HT1080 (cell line): ENCODE measurements at regions not wholly inside any gene's neighbourhood (a gene's known extent, or its start where the extent isn't known, plus 50 kb on each side); places are given as distances from the start of the nearest gene placed in this dataset.
A peak's percentile ranks its signal among the peaks of the same experiment; 100 is the strongest.

ENCODE experiments used
- DNase-seq: peaks from one replicate; pipeline ENCODE4 v3.0.0-alpha.2; 2015; ENCODE audit warnings: low read depth

DNA sequence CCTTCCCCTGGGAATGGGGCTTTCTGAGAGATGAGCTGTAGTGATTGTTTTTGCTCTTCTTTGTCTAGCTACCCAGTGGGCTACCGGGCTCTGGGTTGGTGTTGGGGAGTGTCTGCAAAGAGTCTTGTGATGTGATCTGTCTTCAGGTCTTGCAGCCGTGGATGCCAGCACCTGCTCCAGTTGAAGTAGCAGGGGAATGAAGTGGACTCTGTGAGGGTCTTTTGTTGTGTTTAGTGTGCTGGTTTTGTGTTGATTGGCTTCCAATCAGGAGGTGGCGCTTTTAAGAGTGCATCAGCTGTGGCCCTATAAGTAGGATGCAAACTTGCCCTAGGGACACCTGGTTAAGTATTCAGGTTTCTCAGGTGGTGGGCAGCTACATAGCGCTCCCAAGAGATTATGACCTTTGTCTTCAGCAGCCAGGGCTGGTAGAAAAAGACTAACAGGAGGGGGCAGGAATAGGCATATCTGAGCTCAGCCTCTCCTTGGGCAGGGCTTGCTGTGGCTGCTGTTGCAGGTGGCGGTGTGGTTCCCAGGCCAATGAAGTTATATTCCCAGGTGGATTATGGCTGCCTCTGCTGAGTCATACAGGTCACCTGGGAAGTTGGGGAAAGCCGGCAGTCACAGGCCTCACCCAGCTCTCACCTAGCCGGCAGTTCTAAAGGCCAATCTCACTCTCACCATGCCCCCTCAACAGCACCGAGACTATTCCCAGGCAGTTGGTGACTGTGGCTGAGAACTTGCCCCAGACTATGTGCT, 315.7 kb upstream of the C11orf87 start:
- DNase-seq = no peak

DNA sequence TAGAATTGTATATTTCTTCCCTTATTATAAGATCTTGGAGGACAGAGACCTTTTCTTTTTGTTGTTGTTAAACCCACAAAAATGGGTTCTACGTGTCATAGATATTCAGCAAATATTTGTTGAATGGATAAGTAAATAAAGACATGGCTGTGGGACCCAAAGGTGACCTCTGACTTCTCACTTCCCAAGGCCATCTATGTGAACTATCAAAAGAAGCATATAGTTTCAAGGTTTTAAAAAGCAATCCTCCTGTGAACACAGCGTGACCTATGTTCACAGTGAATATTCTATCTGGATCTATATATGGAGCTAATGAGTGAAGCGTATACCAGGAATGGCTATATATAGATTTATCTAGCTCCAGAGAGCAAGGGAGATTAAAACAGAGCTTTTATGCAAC, 312.8 kb upstream of the C11orf87 start:
- DNase-seq = no peak

DNA sequence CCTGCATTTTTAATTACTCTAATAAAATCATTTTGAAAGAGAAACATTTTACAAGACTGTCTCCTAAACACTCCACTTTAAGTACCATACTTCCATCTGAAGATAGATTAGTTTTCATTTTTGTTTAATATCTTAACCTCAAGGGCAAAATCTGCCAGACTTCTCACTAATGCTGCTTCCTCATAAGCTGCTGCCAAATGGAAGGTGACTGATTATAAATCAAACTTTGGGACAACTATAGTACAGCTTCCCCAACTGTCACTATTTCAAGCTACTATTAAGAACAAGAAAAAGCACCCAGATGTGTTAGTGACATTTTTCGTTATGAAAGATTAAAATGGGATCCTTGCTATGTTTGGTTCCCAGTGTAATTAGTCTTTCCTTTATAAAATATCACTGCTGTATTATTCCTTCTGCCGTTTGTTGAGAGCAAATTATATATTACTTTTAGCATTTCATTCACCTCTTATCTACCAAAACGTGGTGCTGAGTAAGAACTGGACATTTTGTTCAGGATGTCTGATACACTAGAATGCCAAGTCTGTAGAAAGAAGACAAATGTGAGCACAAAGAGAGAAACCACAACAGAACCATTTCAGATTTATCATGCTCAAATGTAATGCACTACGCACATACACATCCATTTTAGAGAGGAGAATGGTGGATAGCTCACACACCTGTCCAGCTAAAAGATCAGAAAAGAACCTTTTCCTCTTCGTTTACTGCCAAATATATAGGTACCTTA, 312.2 kb upstream of the C11orf87 start:
- no peak for DNase-seq

DNA sequence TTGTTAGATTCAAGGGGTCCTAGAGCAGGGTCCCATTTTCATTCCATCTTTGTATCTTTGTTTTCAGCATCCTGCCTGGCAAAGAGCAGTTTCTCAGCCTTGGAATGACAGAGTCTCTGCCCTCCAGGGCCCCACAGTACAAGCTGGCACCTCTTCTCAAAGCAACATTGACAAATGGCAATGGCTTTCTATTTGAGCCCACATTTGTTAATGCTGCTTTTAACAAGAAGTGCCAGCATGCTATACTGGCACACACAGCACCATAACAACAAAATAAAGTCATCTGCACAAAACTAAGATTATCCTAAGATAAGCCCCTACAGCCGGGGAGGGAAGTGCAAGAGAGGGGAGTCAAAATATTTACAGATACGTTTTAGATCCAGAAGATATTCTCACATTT, 309.7 kb upstream of the C11orf87 start:
- DNase-seq = no peak

DNA sequence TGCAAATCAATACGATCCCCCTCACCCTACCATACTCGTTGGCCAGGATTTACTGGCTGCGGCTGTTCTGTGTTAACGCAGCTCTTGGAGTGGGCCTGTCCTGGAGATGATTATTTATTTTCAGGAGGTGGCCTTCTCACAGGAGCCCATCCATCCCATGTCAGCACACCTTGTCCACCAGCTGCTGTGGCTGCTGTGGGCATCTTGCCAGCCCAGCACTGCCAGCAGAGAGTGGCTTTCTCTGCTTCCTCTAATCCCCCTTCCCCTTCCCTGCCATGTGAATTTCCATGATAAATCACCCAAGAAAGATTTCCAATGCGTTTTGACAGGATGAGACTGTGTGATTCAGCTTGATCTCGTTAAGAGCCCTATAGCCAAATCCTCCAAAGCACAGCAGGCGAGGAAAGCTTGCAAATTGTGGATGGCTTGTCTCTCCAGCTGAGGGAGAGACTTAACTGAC, 309.1 kb upstream of the C11orf87 start:
- peak; percentile 6 for DNase-seq

DNA sequence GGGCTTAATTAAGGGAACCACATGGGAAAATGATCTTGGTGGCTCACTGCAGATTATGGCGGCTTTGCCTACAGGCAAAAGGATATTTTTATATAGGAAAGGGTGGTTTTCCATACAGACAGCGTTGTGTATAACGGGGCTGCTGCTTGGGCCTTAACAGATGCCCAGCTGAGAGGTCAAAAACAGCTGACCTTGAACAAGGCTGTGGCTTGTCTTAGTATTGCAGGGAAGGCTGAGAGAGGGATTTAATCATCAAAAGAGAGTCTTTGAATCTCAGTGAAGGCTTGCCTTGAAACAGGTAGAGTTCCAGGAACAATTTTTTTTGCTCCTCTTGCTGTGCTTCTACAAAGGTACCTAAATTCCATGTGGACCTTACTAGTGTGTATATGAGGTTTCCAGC, 301.6 kb upstream of the C11orf87 start:
- no peak for DNase-seq

DNA sequence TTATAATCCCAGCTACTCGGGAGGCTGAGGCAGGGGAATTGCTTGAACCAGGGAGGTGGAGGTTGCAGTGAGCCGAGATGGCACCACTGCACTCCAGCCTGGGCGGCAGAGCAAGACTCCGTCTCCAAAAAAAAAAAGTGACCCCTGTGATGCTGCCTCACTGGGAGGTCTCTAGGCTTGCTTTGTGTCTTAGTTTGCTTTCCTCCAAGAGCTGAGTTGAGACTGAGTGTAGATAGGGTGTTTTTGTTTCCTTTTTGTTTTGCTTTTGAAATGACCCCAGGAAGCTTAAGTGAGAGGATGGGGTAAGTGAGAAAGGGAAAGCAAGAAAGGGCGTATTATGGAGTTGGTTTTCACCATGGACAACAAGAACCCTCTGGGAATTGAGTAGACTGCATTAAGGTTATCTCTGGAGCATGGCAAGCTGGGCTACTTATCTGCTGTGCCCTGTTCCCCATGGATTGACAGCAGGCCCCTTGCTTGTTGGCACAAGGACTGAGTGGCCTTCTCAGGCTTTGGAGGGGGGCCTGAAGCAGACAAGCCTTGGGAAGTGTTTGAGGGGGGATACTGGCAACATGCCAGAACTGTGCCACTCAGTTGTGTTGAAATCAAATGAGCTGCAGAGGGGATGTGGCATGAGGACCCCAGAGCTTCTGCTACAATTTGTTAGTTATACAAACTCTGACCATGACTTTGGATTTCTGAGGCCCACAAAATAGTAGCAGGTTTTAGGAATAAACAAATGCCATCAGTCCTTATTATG, 300.6 kb upstream of the C11orf87 start:
- no peak for DNase-seq

DNA sequence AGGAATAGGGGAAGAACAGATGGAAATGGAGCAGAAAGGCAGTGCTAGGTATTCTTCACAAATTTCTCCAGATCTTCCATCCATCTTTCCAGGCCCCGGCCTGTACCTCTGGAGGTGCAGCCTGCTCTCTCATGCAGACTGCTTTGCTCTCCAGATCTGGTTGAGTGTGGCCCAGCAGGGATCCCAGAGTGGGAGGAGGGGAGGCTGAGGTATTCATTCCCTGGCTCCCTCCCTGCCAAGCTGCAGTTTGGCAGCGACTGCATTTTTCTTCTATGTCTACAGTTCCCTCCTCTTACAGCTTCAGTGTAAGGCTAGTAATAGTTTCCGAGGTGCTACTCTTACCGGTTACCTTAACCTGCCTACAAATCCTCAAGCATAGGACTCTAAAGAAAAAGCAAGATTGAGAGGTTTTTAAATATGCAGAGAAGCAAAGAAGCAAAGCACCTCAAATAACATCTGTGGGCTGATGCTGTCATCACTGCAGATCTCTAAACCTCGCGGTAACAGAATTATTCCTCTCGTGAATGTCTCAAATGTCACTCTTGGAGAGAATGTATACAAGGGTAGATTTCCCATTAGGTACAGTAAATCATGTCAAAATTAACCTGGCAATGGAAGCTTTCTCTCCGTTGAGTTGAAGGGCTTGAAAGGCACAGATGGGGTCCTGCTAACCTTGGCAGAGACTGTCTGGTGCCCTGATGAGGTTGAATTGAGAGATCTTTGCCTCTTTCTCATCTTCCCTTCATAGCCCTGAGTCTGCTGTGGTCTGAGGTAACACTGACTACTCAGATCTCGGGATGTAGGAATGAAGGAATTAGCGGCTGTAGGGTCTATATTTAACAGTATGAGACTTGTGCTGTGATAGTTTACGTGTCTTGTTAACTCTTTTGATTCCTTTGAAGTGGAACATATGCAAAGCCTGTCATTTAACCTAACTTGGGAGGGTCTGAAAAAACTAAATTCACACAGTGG, 297.9 kb upstream of the C11orf87 start:
- DNase-seq = no peak

DNA sequence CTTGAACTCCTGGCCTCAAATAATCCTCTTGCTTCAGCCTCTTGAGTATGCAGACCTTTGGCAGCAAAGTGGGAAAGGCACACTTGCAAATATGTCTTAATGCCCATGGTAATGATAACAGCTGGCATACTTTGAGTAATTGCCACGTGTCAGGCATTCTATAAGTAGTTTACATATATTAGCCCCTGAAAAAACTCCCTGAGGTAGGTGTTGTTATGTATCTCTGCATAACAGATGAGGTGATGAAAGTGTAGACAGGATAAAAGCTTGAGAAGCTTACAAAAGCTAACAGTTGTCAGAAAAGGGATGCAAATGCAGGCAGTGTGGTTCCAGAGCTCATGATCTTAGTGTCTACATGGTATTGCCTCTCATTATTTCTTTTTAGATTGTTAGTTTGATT, 291.1 kb upstream of the C11orf87 start:
- no peak for DNase-seq

DNA sequence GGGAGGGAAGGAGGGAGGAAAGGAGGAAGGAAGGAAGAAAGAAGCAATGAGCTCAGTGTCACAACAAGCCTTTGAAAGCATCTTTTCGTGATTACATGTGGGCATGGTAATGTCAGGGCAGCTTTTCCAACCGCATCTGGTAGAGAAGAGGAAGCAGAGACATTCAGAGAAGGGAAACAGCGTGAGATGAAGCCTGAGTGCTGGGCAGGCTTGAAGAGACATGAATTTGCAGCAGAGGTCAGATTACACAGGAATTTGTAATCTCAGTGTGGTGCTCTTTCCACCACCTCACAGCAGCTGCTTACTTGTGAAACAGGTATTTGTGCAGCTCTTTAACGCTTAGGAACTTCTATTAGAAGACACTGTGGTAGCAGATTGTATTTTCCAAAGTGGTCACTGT, 289.5 kb upstream of the C11orf87 start:
- no peak for DNase-seq

DNA sequence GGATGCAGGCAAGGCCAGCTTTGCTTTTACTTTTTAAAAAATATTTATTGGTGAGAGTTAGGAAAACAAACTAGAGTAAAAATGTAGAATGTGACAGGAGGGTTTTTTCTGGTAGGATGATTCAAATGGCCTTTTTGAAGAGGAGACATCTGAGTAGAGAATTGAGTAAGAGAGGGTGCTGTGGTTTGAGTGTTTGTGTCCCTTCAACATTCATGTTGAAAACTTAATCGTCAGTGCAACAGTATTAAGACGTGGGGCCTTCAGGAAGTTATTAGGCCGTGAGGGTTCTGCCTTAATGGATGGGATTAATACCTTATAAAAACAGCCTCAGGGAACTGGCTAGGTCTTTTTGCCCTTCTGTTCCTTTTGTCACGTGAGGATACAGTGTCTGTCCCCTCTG, 288.8 kb upstream of the C11orf87 start:
- no peak for DNase-seq

DNA sequence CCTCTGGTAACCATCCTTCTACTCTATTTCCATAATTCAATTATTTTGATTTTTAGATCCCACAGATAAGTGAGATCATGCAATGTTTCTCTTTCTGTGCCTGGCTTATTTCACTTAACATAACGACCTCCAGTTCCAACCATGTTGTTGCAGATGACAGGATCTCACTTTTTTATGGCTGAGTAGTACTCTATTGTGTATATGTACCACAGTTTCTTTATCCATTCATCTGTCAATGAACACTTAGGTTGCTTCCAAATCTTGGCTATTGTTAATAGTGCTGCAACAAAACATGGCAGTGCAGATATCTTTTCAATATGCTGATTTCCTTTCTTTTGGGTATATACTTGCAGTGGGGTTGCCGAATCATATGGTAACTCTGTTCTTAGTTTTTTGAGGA, 286.4 kb upstream of the C11orf87 start:
- no peak for DNase-seq

DNA sequence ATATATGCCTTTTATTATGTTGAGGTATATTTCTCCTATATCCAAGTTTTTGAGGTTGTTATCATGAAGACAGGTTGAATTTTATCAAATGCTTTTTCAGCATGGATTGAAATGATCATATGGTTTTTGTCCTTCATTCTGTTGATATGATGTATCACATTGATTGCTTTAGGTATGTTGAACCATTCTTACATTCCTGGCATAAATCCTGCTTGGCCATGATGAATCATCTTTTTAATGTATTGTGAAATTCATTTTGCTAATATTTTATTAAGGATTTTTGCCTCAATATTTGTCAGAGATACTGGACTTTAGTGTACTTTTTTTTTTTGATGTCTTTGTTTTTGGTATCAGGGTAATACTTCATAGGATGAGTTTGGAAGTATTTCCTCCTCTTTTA, 283.8 kb upstream of the C11orf87 start:
- no peak for DNase-seq

DNA sequence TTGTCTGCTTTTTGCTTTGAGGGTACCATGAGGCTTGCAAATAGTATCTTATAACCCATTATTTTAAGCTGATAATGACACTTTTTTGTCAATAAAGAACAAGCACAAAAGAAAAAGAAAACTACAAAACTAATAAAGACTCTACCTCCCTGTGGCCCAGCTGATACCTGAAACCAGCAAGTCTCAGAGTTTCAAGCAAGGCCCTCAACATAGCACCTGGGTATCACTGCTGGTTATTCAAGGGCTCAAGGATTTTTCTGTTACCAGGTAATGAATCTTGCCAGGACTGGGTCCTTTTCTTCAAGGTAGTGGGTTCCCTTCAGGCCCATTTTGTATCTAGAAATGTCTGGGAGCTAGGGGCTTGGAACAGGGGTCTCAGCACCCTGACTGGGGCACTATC, 281.6 kb upstream of the C11orf87 start:
- DNase-seq = no peak

DNA sequence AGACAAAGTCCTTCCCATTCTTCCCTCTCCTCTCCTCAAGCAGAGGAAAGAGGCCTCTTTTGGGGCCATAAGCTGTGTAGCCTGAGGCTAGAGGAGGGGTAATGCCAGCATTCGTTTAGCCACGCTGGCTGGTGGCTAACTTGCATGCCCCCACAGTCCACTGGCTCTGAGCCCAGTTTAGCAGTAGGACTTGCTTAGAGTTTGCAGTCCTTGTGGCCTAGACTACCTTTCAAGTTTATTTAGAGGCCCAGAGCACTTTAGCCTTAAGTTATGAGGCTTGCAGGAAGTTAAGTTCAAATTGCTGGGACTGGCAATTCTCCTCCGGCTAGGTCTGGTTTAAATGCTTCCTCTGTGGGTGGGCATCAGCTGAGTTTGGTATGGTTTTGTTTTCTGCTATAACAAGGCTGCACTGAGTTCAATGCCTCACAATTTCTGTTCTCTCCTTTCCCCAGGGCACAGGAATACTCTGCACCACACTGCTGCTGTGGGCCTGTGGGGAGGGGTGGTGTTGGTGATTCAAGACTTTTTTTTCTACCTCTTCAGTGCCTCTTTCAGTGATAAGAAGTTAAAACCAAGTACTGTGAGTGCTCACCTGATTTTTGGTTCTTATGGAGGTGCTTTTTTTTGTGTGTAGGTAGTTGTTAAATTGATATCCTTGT, 281.0 kb upstream of the C11orf87 start:
- no peak for DNase-seq

DNA sequence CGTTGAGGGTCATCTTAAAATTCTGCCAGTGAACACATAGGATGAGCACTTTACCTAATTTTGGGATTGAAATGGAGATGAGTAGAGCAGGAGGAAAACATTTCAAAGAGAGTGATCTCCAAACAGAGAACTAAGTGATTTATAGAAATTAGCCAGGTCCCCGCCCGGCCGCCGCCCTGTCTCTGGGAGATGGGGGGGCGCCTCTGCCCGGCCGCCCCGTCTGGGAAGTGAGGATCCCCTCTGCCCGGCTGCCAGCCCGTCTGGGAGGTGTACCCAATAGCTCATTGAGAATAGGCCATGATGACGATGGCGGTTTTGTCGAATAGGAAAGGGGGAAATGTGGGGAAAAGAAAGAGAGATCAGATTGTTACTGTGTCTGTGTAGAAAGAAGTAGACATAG, 276.7 kb upstream of the C11orf87 start:
- DNase-seq = no peak

DNA sequence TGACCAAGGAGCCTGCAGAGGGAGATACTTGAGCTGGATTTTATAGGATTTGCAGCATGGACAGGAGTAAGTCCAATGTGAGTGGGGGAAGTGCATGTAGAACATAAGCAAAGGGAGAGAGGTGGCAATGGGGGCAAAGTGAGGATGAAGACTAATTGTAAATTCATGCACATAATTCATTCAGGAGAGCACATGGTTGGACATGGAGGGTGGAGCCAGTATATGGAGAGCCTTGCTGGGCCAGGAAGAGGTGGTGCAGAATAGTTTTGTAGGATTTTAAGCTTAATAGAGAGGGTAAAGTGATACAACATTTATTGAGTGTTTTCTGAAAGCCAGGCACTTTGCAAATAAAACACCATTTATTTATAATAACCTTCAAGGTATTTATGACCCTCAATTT, 274.3 kb upstream of the C11orf87 start:
- no peak for DNase-seq

DNA sequence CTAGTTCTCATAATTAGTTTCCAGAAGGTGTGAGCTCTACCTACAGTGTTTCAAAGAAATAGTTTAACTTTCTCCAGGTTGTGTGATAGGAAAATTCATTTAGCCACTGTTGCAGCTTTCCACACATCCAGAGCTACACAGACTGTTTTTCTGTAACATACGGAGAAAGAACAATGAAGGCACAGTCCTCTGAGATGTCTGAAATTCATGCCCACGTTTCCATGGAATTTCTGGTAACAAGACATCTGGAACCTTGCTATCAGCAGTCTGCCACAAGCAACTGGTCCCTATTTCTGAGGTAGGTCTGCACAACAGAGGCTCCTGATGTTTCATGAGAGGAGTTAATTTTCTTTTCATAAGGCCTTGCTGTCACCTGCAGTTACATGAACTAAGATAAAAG, 273.3 kb upstream of the C11orf87 start:
- DNase-seq = no peak

DNA sequence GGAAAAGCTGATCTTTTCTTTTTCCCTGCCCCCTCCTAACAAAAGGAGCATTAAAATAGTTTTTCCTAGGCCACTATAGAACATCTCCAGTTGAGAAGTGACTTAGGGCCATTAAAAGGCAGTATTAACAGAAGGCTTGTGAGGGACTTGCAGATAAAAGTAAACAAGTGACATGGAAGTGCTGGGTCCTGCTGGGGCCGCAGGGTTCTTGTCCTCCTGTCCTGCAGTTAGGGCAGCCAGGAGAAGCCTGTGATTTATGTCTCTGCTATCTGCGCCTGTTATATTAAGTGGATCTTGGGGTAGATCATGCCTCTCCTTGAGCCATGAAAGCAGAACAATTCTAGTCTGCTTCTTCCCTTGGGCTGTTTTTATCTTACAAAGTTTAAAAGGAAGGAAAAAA, 271.4 kb upstream of the C11orf87 start:
- DNase-seq = no peak

DNA sequence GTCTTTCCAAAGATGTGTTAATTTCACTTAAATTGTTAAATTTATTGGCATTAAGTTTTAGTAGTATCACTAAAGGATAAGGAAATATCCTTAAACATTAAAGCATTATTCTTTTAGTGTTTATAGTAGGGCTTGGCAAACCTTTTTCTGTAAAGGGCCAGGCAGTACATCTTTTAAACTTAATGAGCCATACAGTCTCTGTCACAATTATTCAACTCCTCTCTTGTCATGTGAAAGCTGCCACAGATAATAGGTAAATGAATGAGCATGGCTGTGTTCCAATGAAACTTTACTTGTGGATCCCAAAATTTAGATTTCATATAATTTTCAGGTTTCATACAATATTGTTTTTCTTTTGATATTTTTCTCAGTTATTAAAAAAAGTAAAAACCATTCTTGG, 268.2 kb upstream of the C11orf87 start:
- no peak for DNase-seq

DNA sequence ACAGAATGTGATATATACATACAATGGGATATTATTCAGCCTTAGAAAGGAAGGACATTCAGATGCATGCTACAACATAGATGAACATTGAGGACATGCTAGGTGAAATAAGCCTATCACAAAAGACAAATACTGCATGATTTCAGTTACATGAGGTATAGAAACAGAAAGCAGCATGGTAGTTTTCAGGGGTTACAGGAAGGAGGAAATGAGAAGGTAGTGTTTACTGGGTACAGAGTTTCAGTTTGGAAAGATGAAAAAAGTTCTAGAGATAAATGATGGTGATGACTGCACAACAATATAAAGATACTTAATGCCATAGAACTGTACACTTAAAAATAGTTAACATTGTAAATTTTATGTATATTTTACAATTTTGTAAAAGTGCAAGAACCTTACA, 266.7 kb upstream of the C11orf87 start:
- no peak for DNase-seq
